Coronary artery (tissue), 2 donors: ENCODE measurements at regions not wholly inside any gene's neighbourhood (a gene's known extent, or its start where the extent isn't known, plus 50 kb on each side); places are given as distances from the start of the nearest gene placed in this dataset.

Experiments
- DNase-seq: peaks from one replicate; pipeline ENCODE4 v3.0.0-alpha.2; 2017; ENCODE audit warnings: low spot score
- H3K27ac ChIP-seq, 2 donors: fragments of 200-600 bp; sonication (generic); one replicate each; pipeline ENCODE4 v1.5.1; 2016 to 2019
- H3K4me3 ChIP-seq: fragments of 200-600 bp; sonication (generic); 2 replicates; pipeline ENCODE4 v1.5.1; 2016; ENCODE audit warnings: mild to moderate bottlenecking, moderate library complexity
- CTCF ChIP-seq: fragments of 200-600 bp; sonication (generic); IDR thresholded peaks from one replicate; pipeline ENCODE4 v1.5.1; 2019; ENCODE audit warnings: antibody characterized with exemption

DNA sequence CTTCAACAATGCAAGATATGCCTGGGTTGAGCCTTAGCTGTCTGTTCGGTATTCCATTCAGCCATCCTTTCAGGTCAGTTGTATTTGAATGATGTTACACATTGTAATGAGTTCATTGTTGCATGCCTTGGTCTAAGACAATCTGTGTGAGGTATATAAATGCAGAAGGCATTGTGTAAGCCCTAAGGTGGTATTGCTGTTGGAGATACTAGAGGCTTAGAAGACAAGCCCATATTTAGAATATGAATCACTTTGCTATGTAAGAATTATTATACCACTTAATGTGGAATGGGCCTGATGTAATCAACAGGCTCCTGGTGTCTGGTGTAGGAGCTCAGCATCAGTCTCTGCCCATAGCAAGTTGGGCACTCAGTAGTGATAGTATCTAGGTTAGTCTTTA, 473.4 kb upstream of the GNPDA2 start:
- DNase-seq = no peak
- Histone ChIP-seq H3K4me3 (no peak overlapping the region), H3K27ac (no peak overlapping the region)
- no peak for TF ChIP-seq CTCF

- Histone ChIP-seq H3K4me3 (no peak overlapping the region), H3K27ac (no peak overlapping the region)
- TF ChIP-seq CTCF = no peak
- DNase-seq = no peak
These were observed 462.1 kb upstream of the GNPDA2 start for GRCh38 chr4:45188501-45188900.

- Histone ChIP-seq H3K27ac (no peak overlapping the region), H3K4me3 (no peak overlapping the region)
- DNase-seq = no peak
- TF ChIP-seq CTCF = no peak
These were observed 459.9 kb upstream of the GNPDA2 start for GRCh38 chr4:45186249-45186648.

GRCh38 chr4:45183905-45184304, 457.5 kb upstream of the GNPDA2 start:
- no peak for DNase-seq
- Histone ChIP-seq H3K27ac (no peak overlapping the region), H3K4me3 (no peak overlapping the region)
- no peak for TF ChIP-seq CTCF

DNA sequence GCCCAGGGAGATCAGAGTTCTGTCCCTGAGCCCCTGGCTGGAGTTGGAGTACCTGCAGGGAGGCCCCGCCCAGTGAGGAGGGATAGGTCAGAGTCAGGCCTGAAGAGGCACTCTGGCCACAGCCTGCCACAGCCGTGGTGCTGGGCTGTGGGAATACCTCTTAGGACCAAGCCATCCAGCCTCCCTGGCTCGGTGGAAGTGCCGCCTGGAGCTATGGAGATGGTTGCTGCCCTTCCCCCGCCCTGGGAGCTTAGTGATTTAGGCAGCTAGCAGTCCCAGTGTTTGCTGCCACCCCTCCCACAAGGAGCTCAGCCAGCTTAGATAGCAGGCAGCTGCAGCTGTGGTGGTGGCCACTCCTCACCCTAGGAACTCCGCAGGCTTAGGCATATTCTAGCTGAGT, 446.3 kb upstream of the GNPDA2 start:
- DNase-seq = no peak
- TF ChIP-seq CTCF = no peak
- H3K27ac ChIP-seq = no peak overlapping the region
- H3K4me3 ChIP-seq = no peak overlapping the region

- no peak for TF ChIP-seq CTCF
- no peak for DNase-seq
- H3K27ac ChIP-seq = no peak overlapping the region
These were observed 434.6 kb upstream of the GNPDA2 start for GRCh38 chr4:45160951-45161350.

GRCh38 chr4:45155081-45155777, 428.9 kb upstream of the GNPDA2 start:
- Histone ChIP-seq H3K27ac (no peak overlapping the region), H3K4me3 (no peak overlapping the region)
- DNase-seq = no peak
- TF ChIP-seq CTCF = no peak

More at GRCh38 chr4:45160951-45161350, 434.6 kb upstream of the GNPDA2 start:
- no peak overlapping the region for H3K4me3 ChIP-seq
